Mucosa of stomach (tissue), 1 donor: ENCODE measurements at regions not wholly inside any gene's neighbourhood (a gene's known extent, or its start where the extent isn't known, plus 50 kb on each side); places are given as distances from the start of the nearest gene placed in this dataset.

Experiments
- H3K27me3 ChIP-seq: one replicate; pipeline ENCODE4 v1.7.0; 2013; ENCODE audit warnings: mild to moderate bottlenecking, low read length; ENCODE audit not compliant: control insufficient read depth, insufficient read depth
- H3K36me3 ChIP-seq: one replicate; pipeline ENCODE4 v1.7.0; 2013; ENCODE audit warnings: low read length; ENCODE audit not compliant: control insufficient read depth, insufficient read depth
- H3K4me1 ChIP-seq: one replicate; pipeline ENCODE4 v1.7.0; 2013; ENCODE audit warnings: mild to moderate bottlenecking, low read length; ENCODE audit not compliant: control insufficient read depth, insufficient read depth
- H3K4me3 ChIP-seq: one replicate; pipeline ENCODE4 v1.7.0; 2013; ENCODE audit warnings: low read length
- H3K9ac ChIP-seq: one replicate; pipeline ENCODE4 v1.7.0; 2013; ENCODE audit warnings: mild to moderate bottlenecking, low read length, moderate library complexity
- H3K9me3 ChIP-seq: one replicate; pipeline ENCODE4 v1.7.0; 2013; ENCODE audit warnings: mild to moderate bottlenecking, low read length, moderate library complexity; ENCODE audit not compliant: control insufficient read depth
- donor health status: Pancreatic carcinoma.

- Histone ChIP-seq H3K27me3 (no peaks in the 10 kb centered on the region), H3K36me3 (no peaks in the 10 kb centered on the region)
Measured at GRCh38 chr6:30801950-30802349, 57.6 kb upstream of the IER3 start.

GRCh38 chr6:30800871-30801270 lies 56.5 kb upstream of the IER3 start:
- H3K4me1 ChIP-seq = no peaks in the 10 kb centered on the region
- no peaks in the 10 kb centered on the region for H3K27me3 ChIP-seq
- H3K4me3 ChIP-seq = no peak overlapping the region
- H3K9me3 ChIP-seq = no peaks in the 10 kb centered on the region
- H3K9ac ChIP-seq = no peak overlapping the region
- no peaks in the 10 kb centered on the region for H3K36me3 ChIP-seq

More at GRCh38 chr6:30801950-30802349, 57.6 kb upstream of the IER3 start:
- Histone ChIP-seq H3K4me1 (no peaks in the 10 kb centered on the region), H3K9me3 (no peaks in the 10 kb centered on the region), H3K4me3 (no peak overlapping the region), H3K9ac (no peak overlapping the region)

GRCh38 chr6:30799210-30799609 lies 54.9 kb upstream of the IER3 start:
- H3K9ac ChIP-seq = no peak overlapping the region

GRCh38 chr6:30798494-30798893 lies 54.1 kb upstream of the IER3 start:
- Histone ChIP-seq H3K27me3 (no peaks in the 10 kb centered on the region), H3K4me1 (peaks cover 7% of the 10 kb centered on the region), H3K9ac (no peak overlapping the region), H3K9me3 (no peaks in the 10 kb centered on the region), H3K36me3 (no peaks in the 10 kb centered on the region), H3K4me3 (no peak overlapping the region)

More at GRCh38 chr6:30799210-30799609, 54.9 kb upstream of the IER3 start:
- Histone ChIP-seq H3K4me3 (no peak overlapping the region), H3K36me3 (no peaks in the 10 kb centered on the region), H3K27me3 (no peaks in the 10 kb centered on the region), H3K4me1 (no peaks in the 10 kb centered on the region), H3K9me3 (no peaks in the 10 kb centered on the region)

DNA sequence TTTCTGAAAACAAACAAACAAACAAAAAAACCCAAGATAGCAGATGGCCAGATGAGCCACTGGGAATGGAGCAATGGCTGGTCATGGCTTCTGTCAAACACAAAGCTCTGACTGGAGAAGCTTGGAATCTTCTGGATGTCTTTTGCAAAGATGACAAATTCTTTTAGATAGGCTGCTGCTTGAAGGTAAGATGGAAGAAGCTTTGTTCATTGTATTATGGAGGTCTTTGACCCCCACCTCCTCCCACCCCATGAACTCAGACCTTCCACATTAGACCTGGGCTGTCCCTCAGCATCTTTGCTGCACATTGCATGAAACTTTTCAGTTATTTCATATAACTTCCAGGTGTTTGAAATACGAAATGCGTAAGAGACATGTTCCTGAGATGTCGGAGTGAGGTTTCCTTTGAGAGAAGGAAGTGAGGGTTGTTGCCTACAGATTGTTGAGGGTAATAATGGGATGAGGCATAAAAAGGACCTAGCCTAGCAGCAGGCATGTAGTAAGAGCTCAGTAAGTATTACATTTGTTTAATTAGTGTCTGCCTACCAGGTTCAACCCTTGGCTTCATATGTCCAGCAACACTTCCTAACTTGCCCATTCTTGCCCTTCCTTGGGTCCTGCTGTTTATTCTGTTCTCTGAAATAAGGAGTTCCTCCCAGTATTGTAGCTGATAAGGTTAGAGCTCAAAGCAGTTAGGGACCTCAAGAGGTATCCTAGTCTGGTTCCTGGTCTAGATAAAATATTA lies 51.4 kb upstream of the IER3 start:
- Histone ChIP-seq H3K36me3 (no peaks in the 10 kb centered on the region), H3K9me3 (no peaks in the 10 kb centered on the region), H3K9ac (no peak overlapping the region), H3K4me1 (peaks cover 17% of the 10 kb centered on the region), H3K27me3 (no peaks in the 10 kb centered on the region), H3K4me3 (no peak overlapping the region)
